HCT116 (cell line): ENCODE measurements at regions not wholly inside any gene's neighbourhood (a gene's known extent, or its start where the extent isn't known, plus 50 kb on each side); places are given as distances from the start of the nearest gene placed in this dataset.

ENCODE experiments used
- ATAC-seq: fragments of 200-7000 bp; cut with Tn5 transposase; 2 replicates; pipeline ENCODE4 v1.9.1; 2020; ENCODE audit warnings: mild to moderate bottlenecking, moderate library complexity
- BruUV-seq: library from RNA; stranded (reverse); fragments of 400-500 nt; replicated peaks from 2 replicates; lab custom pipeline; 2021; lab: Mats Ljungman, UMichigan
- CTCF ChIA-PET: fragments of 300-600 bp; sonication (Branson Sonifier 250); formaldehyde crosslinking; loops from one replicate; lab custom pipeline; 2021; ENCODE audit warnings: antibody characterized with exemption; lab: Charles Lee
- POLR2A ChIA-PET: fragments of 300-600, 350-600 bp; sonication (Branson Sonifier 250); formaldehyde crosslinking; loops from one replicate; lab custom pipeline; 2021; ENCODE audit warnings: antibody characterized with exemption; lab: Charles Lee
- RAD21 ChIA-PET, 2 experiments: fragments of 300-600 bp; sonication (Branson Sonifier 250); formaldehyde crosslinking; loops; one replicate each; lab custom pipeline; 2023; ENCODE audit warnings: low total read pairs in 2 of 2; ENCODE audit not compliant: uncharacterized antibody in 2 of 2, unreplicated experiment in 2 of 2, low non-redundant PET in 1 of 2; lab: Charles Lee
- DNase-seq: peaks from one replicate; pipeline ENCODE4 v3.0.0-alpha.2; 2010; ENCODE audit warnings: low read depth, low spot score
- H2AFZ ChIP-seq: fragments of 200-600 bp; shearing (Covaris generic), sonication (generic); 2 replicates; pipeline ENCODE4 v1.6.1; 2017; ENCODE audit warnings: low read depth, mixed run types, mixed read lengths, antibody characterized with exemption, low read length; ENCODE audit not compliant: poor library complexity, severe bottlenecking
- H3K27ac ChIP-seq: 2 replicates; pipeline ENCODE4 v1.5.1; 2012; ENCODE audit warnings: low read depth, low read length
- H3K27me3 ChIP-seq: fragments of 200-600 bp; sonication (generic); 2 replicates; pipeline ENCODE4 v1.6.1; 2016; ENCODE audit warnings: mixed run types, low read length, mixed read lengths; ENCODE audit not compliant: insufficient read depth
- H3K36me3 ChIP-seq, 2 experiments: fragments of 200-500 bp in 1 of 2; fragments of 200-600 bp in 1 of 2; sonication (Bioruptor generic) in 1 of 2; sonication (generic) in 1 of 2; 2 replicates each; pipeline versions ENCODE4 v1.5.1 to v1.6.1; 2014 to 2016; ENCODE audit warnings: low read length in 2 of 2, inconsistent platforms in 1 of 2, mixed read lengths in 1 of 2, mixed run types in 1 of 2; ENCODE audit not compliant: insufficient read depth in 2 of 2, control insufficient read depth in 1 of 2
- H3K4me1 ChIP-seq, 2 experiments: fragments of 200-600 bp in 1 of 2; sonication (generic) in 1 of 2; 2 replicates each; pipeline versions ENCODE4 v1.5.1 to v1.6.1; 2012 to 2017; ENCODE audit warnings: low read length in 2 of 2, inconsistent platforms in 1 of 2, mild to moderate bottlenecking in 1 of 2, mixed read lengths in 1 of 2, mixed run types in 1 of 2, moderate library complexity in 1 of 2; ENCODE audit not compliant: insufficient read depth in 2 of 2, control insufficient read depth in 1 of 2
- H3K4me2 ChIP-seq: fragments of 200-600 bp; sonication (generic); 2 replicates; pipeline ENCODE4 v1.6.1; 2017; ENCODE audit warnings: mixed run types, low read length, mixed read lengths
- H3K4me3 ChIP-seq, 2 experiments: fragments of 200-600 bp in 1 of 2; sonication (generic) in 1 of 2; replicated peaks in 1 of 2; 2 replicates each; pipeline ENCODE4 v1.5.1; 2011 to 2016; ENCODE audit warnings: low read length in 2 of 2, control low read depth in 1 of 2, low read depth in 1 of 2, mild to moderate bottlenecking in 1 of 2, mixed read lengths in 1 of 2, mixed run types in 1 of 2
- H3K79me2 ChIP-seq: fragments of 200-600 bp; sonication (generic); 2 replicates; pipeline ENCODE4 v1.6.1; 2017; ENCODE audit warnings: mild to moderate bottlenecking, mixed run types, low read length, moderate library complexity, mixed read lengths; ENCODE audit not compliant: insufficient read depth
- H3K9ac ChIP-seq: fragments of 200-600 bp; sonication (generic); 2 replicates; pipeline ENCODE4 v1.6.1; 2016; ENCODE audit warnings: low read length, mixed read lengths
- H3K9me2 ChIP-seq: fragments of 200-600 bp; sonication (generic), shearing (Covaris generic); 2 replicates; pipeline ENCODE4 v1.6.1; 2017; ENCODE audit warnings: mixed run types, mild to moderate bottlenecking, moderate library complexity; ENCODE audit not compliant: insufficient read depth
- H3K9me3 ChIP-seq, 2 experiments: fragments of 200-500 bp in 1 of 2; fragments of 200-600 bp in 1 of 2; sonication (Bioruptor generic) in 1 of 2; sonication (generic) in 1 of 2; 2 replicates each; pipeline ENCODE4 v1.6.1; 2014 to 2017; ENCODE audit warnings: low read length in 2 of 2, mixed read lengths in 2 of 2, inconsistent platforms in 1 of 2, low read depth in 1 of 2, mild to moderate bottlenecking in 1 of 2, mixed run types in 1 of 2, moderate library complexity in 1 of 2; ENCODE audit not compliant: control insufficient read depth in 1 of 2, insufficient read depth in 1 of 2
- H4K20me1 ChIP-seq: fragments of 200-600 bp; sonication (generic), shearing (Covaris generic); 2 replicates; pipeline ENCODE4 v1.6.1; 2017; ENCODE audit warnings: mixed run types, mild to moderate bottlenecking, moderate library complexity; ENCODE audit not compliant: insufficient read depth
- CBX3 ChIP-seq: IDR thresholded peaks from 2 replicates; pipeline ENCODE4 v1.6.1; 2012; ENCODE audit warnings: low read depth
- EGR1 ChIP-seq: IDR thresholded peaks from 2 replicates; pipeline ENCODE4 v1.6.1; 2012; ENCODE audit warnings: low read depth
- ELF1 ChIP-seq: IDR thresholded peaks from 2 replicates; pipeline ENCODE4 v1.6.1; 2012; ENCODE audit warnings: low read depth, borderline replicate concordance
- EZH2 ChIP-seq: fragments of 200-600 bp; sonication (generic); IDR thresholded peaks from 2 replicates; pipeline ENCODE4 v1.6.1; 2017; ENCODE audit warnings: antibody characterized with exemption, mixed run types
- EZH2phosphoT487 ChIP-seq: fragments of 200-600 bp; IDR thresholded peaks from 2 replicates; pipeline ENCODE4 v1.6.1; 2018; ENCODE audit warnings: antibody characterized with exemption, borderline replicate concordance
- FOSL1 ChIP-seq: IDR thresholded peaks from 2 replicates; pipeline ENCODE4 v1.6.1; 2012; ENCODE audit warnings: low read depth
- JUND ChIP-seq: IDR thresholded peaks from 2 replicates; pipeline ENCODE4 v1.6.1; 2012
- POLR2A ChIP-seq: IDR thresholded peaks from 2 replicates; pipeline ENCODE4 v1.7.0; 2011; ENCODE audit warnings: borderline replicate concordance; ENCODE audit not compliant: insufficient read depth, insufficient read length; ENCODE audit errors: extremely low read depth
- POLR2AphosphoS5 ChIP-seq: IDR thresholded peaks from 2 replicates; pipeline ENCODE4 v1.6.1; 2011; ENCODE audit warnings: mild to moderate bottlenecking, low read depth, low read length, moderate library complexity
- RAD21 ChIP-seq: IDR thresholded peaks from 2 replicates; pipeline ENCODE4 v1.6.1; 2012; ENCODE audit warnings: low read depth, mild to moderate bottlenecking
- SIN3A ChIP-seq: IDR thresholded peaks from 2 replicates; pipeline ENCODE4 v1.6.1; 2012; ENCODE audit warnings: low read depth
- SP1 ChIP-seq: IDR thresholded peaks from 2 replicates; pipeline ENCODE4 v1.6.1; 2012; ENCODE audit warnings: low read depth
- SRF ChIP-seq: IDR thresholded peaks from 2 replicates; pipeline ENCODE4 v1.6.1; 2012; ENCODE audit warnings: low read depth
- YY1 ChIP-seq: IDR thresholded peaks from 2 replicates; pipeline ENCODE4 v1.6.1; 2011; ENCODE audit warnings: low read length, low read depth, moderate library complexity, mild to moderate bottlenecking; ENCODE audit not compliant: insufficient replicate concordance; ENCODE audit errors: extremely low read depth
- ZFX ChIP-seq: fragments of 450-650 bp; IDR thresholded peaks from 2 replicates; pipeline ENCODE4 v1.6.1; 2017
- intact Hi-C: fragments of 100-400 bp; cut with micrococcal nuclease; formaldehyde crosslinking; loops from 2 replicates; pipeline ENCODE4 v1.10.0; 2022
- TF ChIP-seq, protein P1 (sequence below): IDR thresholded peaks from 2 replicates; pipeline ENCODE4 v1.6.1; 2012
- TF ChIP-seq, protein P2 (sequence below): IDR thresholded peaks from 2 replicates; pipeline ENCODE4 v1.6.1; 2011; ENCODE audit warnings: mild to moderate bottlenecking, low read length, moderate library complexity; ENCODE audit not compliant: insufficient replicate concordance; ENCODE audit errors: extremely low read depth
- TF ChIP-seq, protein P3 (sequence below), 3 experiments: fragments of 200-600 bp in 1 of 3; sonication (generic) in 1 of 3; IDR thresholded peaks in 2 of 3; conservative IDR thresholded peaks in 1 of 3; 2 replicates each; pipeline ENCODE4 v1.5.1; 2012 to 2017; ENCODE audit warnings: low read depth in 2 of 3, low read length in 2 of 3, antibody characterized with exemption in 1 of 3, borderline replicate concordance in 1 of 3, control low read depth in 1 of 3, mild to moderate bottlenecking in 1 of 3, mixed read lengths in 1 of 3, mixed run types in 1 of 3, moderate library complexity in 1 of 3; ENCODE audit not compliant: insufficient read depth in 1 of 3
- TF ChIP-seq, protein P4 (sequence below): IDR thresholded peaks from 2 replicates; pipeline ENCODE4 v1.6.1; 2012

DNA sequence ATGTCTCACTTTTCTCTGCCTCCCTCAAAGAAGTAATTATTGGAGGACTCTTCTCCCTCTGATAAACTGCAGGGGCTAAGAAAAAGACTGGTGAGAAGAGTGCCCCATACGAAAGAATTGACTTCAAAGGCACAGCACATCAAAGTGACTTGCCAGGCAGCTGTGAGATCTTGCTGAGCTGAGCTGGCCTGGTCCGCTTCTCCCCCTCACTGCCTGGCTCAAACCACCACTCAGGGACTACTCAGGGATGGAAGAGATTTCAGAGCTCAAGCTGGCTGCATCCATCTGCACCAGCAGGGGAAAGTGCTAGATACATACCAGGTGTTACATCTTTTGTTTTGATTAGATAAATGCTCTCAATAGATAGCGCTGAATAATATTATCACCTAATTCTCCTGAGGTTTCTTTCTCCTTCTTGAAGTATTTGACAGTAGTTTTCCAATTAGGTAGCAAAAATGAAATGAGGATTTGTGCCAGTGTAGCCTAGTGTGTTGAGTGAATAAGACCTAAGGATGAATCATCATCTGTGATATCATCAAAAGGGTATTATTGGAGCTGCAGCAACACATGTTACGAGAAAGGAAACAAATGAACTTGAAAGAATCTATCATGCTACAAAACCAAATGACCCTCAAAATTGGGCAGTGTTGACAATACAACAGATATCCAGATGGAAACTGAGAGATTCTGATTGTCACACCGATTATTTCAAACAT, 379.8 kb downstream of the TBC1D4 start:
- no peak overlapping the region for H2AFZ ChIP-seq
- intact Hi-C loops: no loop called here
- no peaks in the 10 kb centered on the region for H4K20me1 ChIP-seq
- no peaks in the 10 kb centered on the region for H3K36me3 ChIP-seq
- TF ChIP-seq SIN3A (no peak), FOSL1 (no peak), EZH2phosphoT487 (no peak), POLR2A (no peak), EZH2 (no peak), JUND (no peak), SRF (no peak), YY1 (no peak), POLR2AphosphoS5 (no peak), ZFX (no peak), EGR1 (no peak), ELF1 (no peak), SP1 (no peak), RAD21 (no peak), CBX3 (no peak)
- TF ChIP-seq, protein P1, sequence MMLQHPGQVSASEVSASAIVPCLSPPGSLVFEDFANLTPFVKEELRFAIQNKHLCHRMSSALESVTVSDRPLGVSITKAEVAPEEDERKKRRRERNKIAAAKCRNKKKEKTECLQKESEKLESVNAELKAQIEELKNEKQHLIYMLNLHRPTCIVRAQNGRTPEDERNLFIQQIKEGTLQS: no peak
- TF ChIP-seq, protein P2, sequence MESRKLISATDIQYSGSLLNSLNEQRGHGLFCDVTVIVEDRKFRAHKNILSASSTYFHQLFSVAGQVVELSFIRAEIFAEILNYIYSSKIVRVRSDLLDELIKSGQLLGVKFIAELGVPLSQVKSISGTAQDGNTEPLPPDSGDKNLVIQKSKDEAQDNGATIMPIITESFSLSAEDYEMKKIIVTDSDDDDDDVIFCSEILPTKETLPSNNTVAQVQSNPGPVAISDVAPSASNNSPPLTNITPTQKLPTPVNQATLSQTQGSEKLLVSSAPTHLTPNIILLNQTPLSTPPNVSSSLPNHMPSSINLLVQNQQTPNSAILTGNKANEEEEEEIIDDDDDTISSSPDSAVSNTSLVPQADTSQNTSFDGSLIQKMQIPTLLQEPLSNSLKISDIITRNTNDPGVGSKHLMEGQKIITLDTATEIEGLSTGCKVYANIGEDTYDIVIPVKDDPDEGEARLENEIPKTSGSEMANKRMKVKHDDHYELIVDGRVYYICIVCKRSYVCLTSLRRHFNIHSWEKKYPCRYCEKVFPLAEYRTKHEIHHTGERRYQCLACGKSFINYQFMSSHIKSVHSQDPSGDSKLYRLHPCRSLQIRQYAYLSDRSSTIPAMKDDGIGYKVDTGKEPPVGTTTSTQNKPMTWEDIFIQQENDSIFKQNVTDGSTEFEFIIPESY: no peak
- TF ChIP-seq, protein P3, sequence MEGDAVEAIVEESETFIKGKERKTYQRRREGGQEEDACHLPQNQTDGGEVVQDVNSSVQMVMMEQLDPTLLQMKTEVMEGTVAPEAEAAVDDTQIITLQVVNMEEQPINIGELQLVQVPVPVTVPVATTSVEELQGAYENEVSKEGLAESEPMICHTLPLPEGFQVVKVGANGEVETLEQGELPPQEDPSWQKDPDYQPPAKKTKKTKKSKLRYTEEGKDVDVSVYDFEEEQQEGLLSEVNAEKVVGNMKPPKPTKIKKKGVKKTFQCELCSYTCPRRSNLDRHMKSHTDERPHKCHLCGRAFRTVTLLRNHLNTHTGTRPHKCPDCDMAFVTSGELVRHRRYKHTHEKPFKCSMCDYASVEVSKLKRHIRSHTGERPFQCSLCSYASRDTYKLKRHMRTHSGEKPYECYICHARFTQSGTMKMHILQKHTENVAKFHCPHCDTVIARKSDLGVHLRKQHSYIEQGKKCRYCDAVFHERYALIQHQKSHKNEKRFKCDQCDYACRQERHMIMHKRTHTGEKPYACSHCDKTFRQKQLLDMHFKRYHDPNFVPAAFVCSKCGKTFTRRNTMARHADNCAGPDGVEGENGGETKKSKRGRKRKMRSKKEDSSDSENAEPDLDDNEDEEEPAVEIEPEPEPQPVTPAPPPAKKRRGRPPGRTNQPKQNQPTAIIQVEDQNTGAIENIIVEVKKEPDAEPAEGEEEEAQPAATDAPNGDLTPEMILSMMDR (IDR thresholded peaks at IDR 0.05 in 2 of 3, conservative IDR thresholded peaks at IDR 0.05 in 1 of 3; ENCODE audit: borderline replicate concordance in 1 of 3, insufficient read depth in 1 of 3, low read depth in 2 of 3, low read length in 2 of 3): no peak
- TF ChIP-seq, protein P4, sequence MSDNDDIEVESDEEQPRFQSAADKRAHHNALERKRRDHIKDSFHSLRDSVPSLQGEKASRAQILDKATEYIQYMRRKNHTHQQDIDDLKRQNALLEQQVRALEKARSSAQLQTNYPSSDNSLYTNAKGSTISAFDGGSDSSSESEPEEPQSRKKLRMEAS: no peak
- H3K9ac ChIP-seq: no peak overlapping the region
- no peak overlapping the region for H3K4me3 ChIP-seq
- ChIA-PET POLR2A (no interaction called here), RAD21 (no interaction called here), CTCF (no interaction called here)
- H3K27ac ChIP-seq: no peak overlapping the region
- ATAC-seq (no peak), DNase-seq (no peak)
- H3K4me2 ChIP-seq: no peak overlapping the region
- H3K9me3 ChIP-seq: no peaks in the 10 kb centered on the region
- BruUV-seq: no TSS peak
- no peaks in the 10 kb centered on the region for H3K4me1 ChIP-seq
- no peaks in the 10 kb centered on the region for H3K79me2 ChIP-seq
- H3K9me2 ChIP-seq: no peaks in the 10 kb centered on the region
- no peaks in the 10 kb centered on the region for H3K27me3 ChIP-seq
